GM21367 (cell line): ENCODE measurements at regions not wholly inside any gene's neighbourhood (a gene's known extent, or its start where the extent isn't known, plus 50 kb on each side); places are given as distances from the start of the nearest gene placed in this dataset.
"Not testable (repeated sequence)": the region's sequence is repeated elsewhere in the genome, so short reads cannot be mapped to it uniquely, and the experiment has no call there.

Source experiments
- ATAC-seq: cut with Tn5 transposase; IDR thresholded peaks from one replicate; pipeline ENCODE4 v1.9.1; 2021; ENCODE audit not compliant: unreplicated experiment

DNA sequence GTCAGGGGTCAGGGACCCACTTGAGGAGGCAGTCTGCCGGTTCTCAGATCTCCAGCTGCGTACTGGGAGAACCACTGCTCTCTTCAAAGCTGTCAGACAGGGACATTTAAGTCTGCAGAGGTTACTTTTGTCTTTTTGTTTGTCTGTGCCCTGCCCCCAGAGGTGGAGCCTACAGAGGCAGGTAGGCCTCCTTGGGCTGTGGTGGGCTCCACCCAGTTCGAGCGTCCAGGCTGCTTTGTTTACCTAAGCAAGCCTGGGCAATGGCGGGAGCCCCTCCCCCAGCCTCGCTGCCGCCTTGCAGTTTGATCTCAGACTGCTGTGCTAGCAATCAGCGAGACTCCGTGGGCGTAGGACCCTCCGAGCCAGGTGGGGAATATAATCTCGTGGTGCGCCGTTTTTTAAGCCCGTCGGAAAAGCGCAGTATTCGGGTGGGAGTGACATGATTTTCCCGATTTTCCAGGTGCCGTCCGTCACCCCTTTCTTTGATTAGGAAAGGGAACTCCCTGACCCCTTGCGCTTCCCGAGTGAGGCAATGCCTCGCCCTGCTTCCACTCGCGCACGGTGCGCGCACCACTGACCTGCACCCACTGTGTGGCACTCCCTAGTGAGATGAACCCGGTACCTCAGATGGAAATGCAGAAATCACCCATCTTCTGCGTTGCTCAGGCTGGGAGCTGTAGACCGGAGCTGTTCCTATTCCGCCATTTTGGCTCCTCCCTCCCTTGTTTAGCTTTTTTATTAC is 268.6 kb upstream of the SATB1 start:
- not testable (repeated sequence) for ATAC-seq

DNA sequence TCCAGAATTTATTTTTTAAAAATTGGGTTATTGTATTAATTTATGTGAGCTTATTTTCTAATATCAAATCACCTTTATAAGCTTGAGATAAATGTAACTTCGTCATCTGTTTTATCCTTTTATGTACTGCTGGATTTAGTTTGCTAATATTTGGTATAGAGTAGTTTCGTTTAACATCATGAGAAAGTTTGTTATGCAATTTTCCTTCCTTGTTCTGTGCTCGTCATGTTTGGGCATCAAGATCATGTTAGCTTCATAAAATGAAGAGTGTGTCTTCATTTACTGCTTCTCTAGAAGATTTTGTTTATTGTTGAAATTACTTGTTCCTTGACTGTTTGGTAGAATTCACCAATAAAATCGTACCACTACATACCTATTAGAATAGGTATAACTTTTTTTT is 262.1 kb upstream of the SATB1 start:
- ATAC-seq = no peak

DNA sequence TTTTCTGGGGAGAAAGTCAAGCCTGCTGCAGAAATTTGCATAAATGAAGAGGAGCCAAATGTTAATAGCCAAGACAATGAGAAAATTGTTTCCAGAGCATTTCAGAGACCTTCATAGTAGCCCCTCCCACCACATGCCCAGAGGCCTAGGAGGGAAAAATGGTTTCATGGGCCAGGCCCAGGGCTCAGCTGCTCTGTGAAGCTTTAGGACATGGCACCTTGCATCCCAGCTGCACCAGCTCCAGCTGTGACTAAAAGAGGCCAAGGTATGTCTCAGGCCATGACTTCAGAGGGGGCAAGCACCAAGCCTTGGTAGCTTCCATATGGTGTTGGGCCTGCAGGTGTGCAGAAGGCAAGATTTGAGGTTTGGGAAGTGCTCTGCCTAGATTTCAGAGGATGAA is 258.8 kb upstream of the SATB1 start:
- ATAC-seq = no peak

DNA sequence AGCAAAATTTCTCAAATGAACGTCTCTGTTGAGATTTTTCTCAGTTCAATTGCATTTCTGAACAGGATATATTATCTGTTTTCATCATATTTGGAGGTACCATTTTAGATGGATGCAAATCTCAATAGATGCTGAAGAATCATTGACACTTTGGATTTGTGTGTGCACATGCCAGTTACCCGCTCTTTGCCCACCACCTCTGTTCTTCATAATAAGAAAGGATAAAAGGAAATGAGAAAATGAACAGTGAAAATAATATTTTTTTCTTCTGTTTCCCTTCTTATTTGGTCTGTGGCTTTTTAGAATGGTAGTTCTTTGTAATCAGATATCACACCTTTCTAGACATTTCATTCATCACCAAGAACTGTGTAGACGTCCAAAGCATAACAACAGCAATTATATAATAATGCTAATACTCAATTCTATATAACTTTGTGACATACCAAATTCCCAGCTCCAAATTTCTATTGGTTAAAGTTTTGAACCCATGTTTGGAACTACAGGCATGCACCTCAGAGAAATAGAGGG is 256.7 kb upstream of the SATB1 start:
- ATAC-seq = no peak

DNA sequence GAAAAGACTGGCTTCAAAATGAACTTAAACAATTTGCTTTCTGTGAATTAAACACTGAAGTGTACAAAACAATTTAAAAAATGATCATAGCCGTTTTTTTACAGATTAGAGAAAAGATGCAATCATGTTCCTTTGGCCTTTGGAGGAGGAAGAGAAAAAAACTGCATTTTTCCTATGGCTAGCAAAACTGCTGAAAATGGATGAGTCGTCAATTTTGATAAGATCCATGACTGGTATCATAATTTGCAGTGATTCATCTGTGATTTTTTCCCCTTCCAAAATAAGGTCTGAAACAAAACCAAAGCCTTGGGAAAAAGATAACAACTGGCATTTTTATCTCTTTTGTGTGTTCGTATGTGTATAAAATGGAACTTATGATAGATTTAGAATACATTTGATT is 255.6 kb upstream of the SATB1 start:
- no peak for ATAC-seq

DNA sequence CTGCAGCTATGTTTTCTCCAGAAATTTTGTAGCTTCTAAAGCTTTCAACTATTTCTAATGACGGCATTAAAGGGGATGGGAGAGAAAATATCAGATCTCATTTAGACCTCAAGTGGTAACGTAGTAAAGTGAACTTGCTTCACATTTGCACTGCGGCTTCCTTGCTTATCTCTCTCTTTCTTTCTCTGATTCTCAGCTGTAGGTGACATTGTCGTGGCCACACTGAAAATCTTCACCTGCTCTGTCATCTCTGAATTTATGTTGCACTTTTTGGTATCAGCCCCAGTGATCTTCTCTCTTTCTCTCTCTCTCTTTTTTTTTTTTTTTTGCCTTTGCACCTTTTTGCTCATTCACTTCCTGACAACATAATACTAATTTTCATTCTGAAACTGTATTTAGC is 254.1 kb upstream of the SATB1 start:
- ATAC-seq = no peak

DNA sequence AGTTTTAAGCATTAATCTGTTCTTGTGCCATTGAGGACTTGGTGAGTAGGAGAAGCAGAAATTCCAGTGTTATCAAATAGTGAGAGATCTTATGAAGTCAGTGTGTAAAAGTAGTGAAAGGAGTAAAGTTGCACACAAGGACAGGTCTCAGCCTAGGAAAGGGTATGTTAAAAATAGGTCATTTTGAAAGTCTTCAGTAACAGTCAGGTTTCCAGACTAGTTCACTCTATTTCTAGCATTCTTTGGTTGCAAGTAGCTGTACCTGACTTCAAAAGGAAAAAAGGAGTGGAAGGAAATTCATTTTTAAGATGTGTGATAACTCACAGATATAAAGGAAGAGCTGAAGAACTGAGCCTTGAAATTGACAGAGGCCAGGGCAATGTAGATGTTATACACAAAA is 250.1 kb upstream of the SATB1 start:
- no peak for ATAC-seq

DNA sequence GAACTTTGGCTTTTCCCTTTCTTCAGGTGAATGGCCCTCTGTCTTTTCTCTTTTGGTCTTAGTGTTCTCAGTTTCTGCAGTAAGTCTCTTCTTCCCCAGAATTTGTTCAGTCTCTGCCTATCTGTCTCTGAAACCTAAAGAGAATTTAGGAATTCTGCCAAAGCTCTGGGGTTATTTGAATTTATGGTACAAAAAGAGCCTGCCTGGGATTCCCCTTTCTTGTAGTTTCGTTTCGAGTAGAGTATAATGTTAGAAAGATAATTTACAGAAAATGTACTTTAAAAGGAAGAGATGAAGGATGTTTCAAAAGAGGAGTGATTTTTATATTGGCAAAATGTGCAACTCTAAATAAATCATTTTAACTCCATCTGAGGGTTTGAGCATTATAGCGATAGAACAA is 247.4 kb upstream of the SATB1 start:
- ATAC-seq = peak; percentile 50

DNA sequence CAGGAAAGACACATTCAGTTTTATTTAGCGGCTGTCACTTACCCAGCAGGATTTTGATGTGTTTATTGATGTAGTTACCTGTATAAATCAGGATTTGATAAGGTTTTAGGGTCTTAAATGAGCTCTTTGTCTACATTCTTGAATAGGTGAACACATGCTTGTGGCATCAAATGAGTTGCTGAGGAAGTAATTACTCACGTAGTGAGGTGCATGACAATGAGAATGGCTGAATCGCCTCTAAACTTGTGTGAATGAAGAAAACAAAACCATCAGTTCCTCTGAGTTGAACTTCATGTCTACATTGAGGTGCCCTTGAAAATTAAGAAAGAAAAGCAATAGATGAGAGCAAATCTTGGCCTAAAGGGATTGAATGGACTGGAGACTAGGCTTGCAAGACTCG is 245.6 kb upstream of the SATB1 start:
- ATAC-seq = no peak

DNA sequence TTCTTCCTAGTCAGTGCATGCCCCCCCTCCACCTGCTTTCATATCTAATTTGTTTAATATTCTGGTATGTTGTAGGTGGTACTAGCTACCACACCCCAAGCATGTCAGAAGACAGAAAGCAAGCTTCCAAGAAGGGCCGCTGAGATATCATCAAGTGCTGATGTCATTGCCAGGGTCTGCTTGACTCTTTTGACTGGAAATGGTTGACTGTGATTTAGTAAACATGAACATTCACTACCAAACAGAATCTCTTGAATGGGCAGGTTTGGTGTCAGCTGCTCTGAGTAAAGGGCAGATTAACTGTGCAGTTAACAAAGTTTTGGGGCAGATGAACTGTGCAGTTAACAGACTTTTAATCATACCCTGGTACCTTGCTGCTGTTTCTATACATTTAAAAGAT is 244.2 kb upstream of the SATB1 start:
- no peak for ATAC-seq

DNA sequence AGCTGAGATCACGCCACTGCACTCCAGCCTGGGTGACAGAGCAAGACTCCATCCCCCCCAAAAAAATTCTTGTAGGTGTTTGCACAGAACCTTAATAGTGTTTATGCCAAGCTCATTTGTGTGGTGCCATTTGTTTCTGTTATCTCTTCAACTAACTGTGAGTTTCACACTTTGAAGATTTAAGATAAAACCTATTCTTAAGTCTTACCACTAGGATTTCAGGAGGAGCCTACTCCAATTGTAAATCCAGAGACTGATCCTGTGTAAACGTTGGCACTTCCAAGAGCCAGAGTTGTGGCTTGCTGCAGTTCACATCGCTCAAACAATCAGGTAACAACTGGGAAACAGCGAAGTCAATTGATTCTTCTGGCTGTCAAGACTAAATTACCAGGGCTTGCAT is 242.4 kb upstream of the SATB1 start:
- no peak for ATAC-seq

DNA sequence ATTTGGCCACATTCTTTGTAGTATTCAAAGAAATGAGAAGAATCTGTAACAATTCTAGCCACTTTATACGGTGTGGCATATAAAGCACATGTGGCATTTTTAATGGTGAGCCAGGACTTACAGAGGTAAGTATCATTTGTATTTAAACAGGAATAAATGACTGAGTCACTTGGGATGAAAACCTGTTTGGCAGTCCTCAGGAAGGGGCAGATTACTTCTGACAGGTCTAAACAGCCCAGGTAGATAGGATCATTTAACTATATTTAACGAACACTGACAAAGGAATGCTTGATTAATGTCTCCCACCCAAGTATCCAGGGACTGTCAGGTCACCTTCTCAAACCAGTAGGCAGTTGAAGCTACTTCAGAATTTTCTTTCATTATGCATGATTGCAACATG is 241.5 kb upstream of the SATB1 start:
- no peak for ATAC-seq

DNA sequence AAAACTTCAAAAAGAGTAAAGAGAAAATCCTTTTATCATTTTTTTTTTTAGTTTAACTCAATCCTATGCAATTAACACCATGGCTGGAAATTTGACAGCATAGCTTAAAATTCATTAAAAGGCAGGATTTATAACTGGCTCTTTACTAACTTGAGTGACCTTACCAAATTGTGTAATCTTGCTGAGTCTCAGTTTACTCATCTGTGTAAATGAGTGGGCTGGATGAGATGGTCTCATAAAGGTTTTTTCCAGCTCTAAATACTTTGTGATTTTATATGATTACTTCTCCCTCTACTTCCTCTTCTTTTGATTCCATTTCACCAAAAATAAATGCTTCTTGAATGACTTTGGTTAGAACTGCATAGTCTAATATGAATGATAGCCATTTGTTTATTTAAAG is 234.9 kb upstream of the SATB1 start:
- ATAC-seq = no peak

DNA sequence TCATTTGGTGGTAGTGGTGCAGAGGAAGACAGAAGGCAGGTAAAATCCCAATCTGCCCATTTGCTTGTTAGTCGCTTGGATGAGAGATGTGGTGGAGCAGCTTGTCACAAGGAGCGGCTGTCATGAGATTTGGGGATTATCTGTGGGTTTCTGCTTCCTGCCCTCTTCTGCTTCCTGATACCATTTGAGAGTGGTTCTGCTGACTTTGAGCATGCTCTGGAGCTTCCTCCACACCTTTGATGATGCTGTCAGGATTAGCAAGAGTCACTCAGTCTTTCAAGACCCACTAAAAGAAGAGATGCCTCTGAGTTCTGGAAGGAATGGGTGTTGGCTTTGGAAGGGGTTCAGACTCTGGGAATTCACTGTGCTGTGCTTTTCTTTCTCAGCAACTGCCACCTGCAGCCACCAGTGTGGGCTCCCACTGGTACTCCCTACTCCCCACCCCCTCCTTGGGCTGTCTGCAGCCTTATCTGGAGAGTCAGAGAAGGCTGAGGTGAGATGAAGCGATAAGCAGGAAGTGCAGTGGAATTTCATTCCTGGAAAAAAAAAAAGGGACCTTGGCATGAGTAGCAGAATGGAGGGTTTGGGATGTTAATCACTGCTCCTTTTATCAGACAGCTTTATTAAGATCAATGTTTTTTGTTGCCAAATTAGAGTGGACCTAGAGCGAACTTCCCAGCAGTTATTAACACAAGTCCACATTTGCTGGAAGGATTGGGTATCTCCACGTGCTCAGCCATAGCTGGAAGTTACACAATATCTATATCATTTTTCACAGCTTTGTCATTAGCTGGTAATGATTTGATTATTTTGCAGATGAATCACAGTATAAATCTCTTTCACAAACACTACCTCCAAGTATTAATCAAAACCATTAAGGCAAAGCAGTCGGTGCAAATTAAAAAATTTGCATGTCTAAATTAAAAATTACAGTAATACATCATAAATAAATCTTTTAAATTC is 233.0 kb upstream of the SATB1 start:
- ATAC-seq = no peak

DNA sequence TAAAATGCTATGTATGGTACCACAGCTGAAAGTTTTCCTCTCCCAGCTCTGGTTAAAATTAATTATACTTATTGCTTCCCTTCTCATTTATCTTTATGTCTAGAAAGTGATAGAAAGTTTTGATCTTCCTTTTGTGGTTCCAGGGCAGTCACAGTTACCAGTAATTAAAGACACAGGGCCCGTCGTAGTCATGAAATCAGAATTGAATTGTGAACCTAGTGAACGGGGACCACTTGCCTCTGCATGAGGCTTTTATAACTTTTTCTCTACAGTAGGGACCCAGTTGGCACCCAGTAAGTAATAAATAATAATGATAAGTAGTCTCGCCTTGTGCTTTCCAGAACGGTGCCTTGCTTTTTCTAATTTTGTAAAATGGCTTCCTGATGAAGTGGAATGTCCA is 231.7 kb upstream of the SATB1 start:
- ATAC-seq = no peak

DNA sequence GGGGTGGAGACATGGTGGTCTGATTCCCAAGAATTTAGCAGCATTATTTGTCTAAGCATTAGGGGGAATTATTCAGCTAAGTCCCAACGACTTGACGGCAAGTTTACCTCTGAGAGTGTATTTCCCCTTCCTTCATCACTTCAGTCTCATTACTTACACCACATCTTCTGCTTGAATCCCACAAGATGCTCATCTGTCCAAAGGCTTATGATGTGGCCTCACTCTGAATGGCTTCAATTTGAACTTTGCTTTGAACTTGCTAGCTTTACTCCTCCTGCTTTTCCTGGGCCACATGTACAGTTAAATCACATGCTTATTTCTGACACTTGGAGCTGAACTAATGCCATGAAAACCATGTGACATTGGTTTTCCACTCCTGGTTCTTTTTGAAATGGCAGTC is 231.3 kb upstream of the SATB1 start:
- ATAC-seq = no peak

DNA sequence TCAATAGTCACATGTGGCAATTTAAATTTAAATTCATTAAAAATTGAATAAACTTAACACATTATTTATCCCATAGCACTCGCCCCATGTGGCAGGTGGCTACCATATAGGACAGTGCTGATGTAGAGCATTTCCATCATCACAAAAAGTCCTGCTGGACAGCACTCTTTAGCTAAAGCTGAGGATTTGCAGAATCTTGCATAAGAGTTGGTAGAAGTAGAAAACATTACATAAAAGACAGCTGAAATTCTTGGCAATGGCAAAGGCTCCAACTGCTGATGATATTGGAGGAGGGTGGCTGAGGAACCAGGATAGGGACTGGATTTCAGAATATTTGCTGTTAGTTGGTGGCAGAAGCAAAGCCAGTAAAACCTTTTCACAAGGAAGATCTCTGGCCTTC is 230.7 kb upstream of the SATB1 start:
- no peak for ATAC-seq

DNA sequence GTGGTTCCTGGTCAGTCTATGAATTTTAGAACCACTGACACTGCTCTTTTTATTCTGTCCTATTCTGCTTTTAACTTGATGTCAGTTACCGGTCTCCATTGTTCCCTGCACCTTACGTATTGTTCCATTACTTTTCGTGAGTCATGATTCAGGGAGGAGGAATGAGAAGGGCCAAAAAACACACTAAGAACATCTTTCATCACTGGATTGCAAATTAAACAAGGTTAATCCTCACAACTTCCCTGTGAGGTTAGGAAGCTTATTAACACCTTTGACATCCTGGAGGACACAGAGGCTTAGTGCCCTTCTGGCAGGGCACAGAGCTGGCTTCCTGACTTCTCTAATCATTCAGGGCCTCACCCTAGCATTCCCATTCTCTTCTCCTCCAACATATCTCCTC is 227.6 kb upstream of the SATB1 start:
- ATAC-seq = no peak

DNA sequence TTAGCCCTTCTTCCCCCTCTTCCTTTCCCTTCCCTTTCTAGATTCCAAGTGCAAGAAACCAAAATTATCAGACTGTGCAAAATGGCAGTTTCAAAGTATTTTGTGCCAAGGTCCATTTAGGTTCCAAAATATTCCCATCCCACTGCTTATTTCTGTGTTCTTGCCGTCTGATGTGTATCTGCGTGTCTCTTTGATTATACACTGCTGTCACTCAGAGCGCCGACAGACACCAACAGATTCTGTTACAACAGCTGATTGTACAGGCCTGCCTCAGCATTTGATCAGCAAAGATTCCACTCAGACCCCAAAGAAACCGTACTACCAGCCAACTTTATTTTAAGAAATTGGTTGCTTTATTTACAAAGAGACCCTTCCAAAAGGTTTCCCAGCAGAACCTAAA is 225.6 kb upstream of the SATB1 start:
- ATAC-seq = no peak

DNA sequence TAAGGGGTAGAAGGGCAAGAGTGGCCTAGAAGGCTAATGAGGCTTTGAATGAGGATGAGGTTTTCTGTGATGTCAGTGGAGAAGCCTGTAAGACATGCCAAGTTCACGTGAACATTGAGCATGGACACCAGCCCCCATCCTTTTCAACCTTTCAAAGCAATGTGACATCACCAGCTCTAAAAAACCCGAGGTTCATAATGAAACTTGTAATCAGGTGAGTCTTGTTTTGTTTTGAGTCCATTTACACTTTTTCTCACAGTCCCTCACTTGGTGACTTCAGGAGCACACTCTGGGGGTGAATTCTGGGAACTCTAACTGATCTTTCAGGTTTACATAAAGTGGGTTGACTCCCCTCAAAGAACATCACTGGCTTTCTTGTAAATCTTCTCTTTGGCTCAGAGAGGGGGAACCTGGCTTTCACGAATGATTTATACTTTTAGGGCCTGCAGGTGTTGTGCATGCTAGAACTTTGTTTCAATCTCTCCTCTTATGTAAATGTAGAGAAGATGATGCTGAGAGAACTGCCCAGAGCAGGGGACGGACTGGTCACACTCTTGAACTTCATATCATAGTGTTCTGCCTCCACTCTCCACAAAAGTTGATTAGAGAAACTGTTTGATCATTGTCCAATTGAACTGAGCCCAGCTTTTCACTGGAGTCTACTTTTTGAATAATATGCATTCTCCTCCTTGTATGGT is 224.7 kb upstream of the SATB1 start:
- peak; percentile 83 for ATAC-seq

DNA sequence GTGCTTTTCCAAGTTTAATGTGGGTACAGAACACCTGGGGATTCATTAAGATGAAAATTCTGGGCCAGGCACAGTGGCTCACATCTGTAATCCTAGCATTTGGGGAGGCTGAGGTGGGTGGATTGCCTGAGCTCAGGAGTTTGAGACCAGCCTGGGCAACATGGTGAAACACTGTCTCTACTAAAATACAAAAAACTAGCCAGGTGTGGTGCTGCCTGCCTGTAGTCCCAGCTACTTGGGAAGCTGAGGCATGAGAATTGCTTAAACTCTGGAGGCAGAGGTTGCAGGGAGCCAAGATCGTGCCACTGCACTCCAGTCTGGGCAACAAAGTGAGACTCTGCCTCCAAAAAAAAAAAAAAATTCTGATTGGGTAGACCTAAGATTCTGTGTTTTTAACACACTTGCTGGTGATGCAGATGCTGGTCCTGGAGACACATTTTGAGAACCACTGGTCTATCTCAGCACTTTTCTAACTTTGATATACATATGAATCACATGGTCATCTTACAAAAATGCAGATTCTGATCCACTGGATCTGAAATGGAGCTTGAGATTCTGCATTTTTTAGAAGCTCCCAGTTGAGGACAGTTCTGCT is 223.8 kb upstream of the SATB1 start:
- ATAC-seq = no peak
